ENCODE measurements at regions not wholly inside any gene's neighbourhood (a gene's known extent, or its start where the extent isn't known, plus 50 kb on each side); places are given as distances from the start of the nearest gene placed in this dataset.

GRCh38 chr1:189336115-189337100 is 1141.3 kb downstream of the BRINP3 start:
- no peak for DNase-seq (ENCODE audit: low spot score)

DNA sequence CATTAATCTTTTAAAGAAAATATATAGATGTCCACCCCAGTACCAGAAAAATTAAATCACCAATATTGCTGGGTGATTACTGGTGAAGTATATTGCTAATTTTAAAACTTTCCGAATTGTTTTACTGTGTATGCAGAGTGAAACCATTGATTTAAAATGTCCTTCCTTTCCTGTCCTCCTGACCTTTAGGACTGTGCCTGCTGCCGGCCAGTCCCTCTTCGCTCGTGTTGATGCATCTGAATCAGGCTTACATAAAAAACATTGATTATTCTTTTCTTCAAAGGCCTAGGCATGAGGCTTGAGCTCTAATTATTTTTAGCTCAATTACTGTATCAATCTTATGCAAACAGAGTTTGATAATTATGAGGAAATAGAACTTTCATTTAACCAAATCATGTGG is 1128.1 kb downstream of the BRINP3 start:
- no peak for DNase-seq (ENCODE audit: low spot score)

- no peak for DNase-seq (ENCODE audit: low spot score)
Measured at GRCh38 chr1:189350983-189351616, 1126.6 kb downstream of the BRINP3 start.

DNA sequence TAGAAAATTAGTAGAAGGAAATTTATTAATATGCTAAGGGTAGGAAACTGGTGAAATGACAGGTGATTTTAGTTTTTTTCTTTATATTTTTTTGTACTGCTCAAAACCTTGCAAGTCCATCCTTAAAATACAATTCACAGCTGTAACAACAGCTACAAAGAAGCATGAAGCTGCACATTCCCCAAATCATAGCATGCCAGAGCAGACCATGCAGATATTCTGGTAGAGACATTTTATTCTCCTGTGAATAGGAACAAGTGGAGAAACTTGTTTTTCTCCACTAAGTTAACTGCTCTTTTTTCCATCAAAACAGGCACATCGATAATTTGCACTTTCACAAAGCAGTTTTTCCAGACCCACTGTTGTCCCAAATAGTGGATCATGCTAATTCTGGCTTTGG is 1125.7 kb downstream of the BRINP3 start:
- DNase-seq (ENCODE audit: low spot score) = no peak

- no peak for DNase-seq (ENCODE audit: low spot score)
Measured at GRCh38 chr1:189356206-189356605, 1121.5 kb downstream of the BRINP3 start.

- DNase-seq (ENCODE audit: low spot score) = no peak
Measured at GRCh38 chr1:189357317-189357716, 1120.3 kb downstream of the BRINP3 start.

DNA sequence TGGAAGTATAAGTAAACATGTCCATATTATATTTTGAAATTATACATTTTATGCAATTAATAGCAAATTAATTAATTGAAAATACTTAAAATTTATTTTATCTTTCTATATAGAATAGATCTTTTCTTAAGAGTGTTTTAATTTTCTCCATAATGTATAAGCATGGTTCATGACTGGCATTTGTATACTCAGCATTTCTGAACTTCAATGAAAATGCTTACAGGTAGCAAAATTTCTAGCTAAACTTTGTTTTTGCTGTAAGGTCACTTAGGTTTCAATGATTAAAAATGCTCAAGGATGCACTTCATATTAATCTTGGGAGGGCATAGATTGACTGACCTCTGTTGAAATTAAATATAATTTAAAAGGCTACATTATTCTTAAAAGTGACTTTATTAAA is 1108.1 kb downstream of the BRINP3 start:
- DNase-seq (ENCODE audit: low spot score) = no peak

GRCh38 chr1:189374816-189375215 is 1102.8 kb downstream of the BRINP3 start:
- no peak for DNase-seq (ENCODE audit: low spot score)

- DNase-seq (ENCODE audit: low spot score) = no peak
Measured at GRCh38 chr1:189405419-189405818, 1072.2 kb downstream of the BRINP3 start.

DNA sequence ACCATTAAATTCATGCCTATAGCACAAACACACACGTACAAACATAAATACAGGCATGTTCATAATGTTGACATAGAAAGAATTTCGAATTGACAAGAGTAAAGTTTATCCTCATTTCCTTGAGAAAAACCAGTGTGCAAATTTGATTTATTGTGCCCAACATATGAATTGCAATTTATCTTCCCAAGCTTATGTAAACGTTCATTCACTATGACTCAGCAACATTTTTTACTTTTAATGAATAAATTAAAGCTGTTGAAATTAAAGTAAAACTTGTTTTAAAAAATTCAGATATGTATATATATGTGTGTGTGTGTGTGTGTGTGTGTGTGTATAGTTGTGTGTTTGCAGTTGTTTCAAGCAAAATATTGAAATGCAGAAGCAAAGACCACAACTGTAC is 1067.9 kb downstream of the BRINP3 start:
- DNase-seq (ENCODE audit: low spot score) = no peak

DNA sequence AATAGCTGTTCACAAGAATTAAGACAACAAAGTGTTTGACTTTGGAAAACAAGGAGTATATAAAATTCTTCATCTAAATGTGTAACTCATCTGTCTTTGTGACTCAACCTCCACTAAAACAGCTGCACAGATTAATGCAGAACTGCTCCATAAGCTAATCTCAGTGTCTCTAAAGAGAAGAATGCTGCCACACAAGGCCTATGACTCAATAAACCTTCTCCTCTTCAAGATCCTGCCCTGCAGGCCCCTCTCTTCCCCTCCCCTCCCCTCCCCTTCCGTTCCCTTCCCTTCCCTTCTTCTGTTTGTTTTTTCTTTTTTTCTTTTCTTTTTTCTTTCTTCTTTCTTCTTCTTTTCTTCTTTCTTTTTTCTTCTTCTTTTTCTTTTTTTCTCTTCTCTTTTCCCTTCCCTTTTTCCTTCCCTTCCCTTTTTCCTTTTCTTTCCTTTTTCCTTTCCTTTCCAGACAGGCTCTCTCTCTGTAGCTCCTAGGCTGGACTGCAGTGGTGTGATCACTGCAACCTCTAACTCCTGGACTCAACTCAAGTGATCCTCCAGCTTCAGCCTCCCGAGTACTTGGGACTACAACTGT is 1052.8 kb downstream of the BRINP3 start:
- DNase-seq (ENCODE audit: low spot score) = no peak

- peak; percentile 68 for DNase-seq (ENCODE audit: low spot score)
Measured at GRCh38 chr1:189429610-189430009, 1048.1 kb downstream of the BRINP3 start.

- no peak for DNase-seq (ENCODE audit: low spot score)
Measured at GRCh38 chr1:189431447-189431846, 1046.2 kb downstream of the BRINP3 start.

DNA sequence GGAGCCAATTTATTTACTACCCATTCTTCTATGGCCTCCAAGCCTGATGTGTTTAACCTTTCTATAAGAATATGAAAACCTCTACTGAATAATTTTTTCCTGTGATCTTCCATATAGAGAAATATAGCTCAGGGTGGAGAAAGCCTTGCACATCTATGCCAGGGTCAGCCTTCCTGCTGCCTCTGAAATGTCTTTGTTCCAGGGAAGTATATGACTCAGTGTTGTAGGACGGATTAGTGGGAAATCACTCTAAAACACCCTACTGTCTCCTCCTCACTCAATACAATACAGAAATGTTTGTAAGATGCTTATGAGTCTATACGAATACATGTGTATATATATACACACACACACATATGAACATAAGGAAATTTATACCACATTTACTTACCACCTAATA is 1044.9 kb downstream of the BRINP3 start:
- no peak for DNase-seq (ENCODE audit: low spot score)

DNA sequence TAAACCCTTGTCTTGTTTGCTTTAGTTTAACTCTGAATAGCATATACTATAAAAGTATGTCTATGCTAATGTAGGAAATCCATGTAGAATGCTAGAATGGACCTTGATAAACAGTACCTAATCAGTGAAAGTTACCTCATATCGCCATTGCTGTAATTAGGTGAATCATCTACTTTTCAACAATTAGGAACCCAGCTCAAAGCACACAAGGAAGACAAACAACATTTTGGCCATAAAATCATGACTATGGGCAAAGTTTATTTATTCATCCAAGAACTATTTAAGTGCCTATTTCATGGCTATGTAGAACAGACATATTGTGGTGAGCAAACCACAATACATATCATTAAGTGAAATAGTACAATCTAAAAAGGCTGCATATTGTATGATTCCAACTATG is 1043.2 kb downstream of the BRINP3 start:
- DNase-seq (ENCODE audit: low spot score) = no peak

DNA sequence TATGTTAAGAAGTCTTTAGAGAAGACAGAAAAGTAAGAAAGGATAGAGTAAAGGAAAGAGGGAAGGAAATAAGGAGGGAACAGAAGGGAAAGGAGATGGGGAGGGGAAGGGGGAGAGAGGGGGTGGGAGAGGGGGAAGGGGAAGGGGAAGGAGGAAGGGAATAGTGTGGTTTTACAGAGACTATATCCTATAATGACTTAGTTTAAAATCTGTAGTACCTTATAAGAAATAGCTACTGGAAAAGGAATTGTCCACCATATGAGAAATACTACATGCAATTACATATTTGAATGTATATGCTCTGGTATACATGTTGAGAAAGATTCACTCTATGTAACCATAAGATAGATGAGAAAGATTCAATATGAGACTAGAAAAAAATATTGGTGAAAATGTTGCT is 1042.3 kb downstream of the BRINP3 start:
- DNase-seq (ENCODE audit: low spot score) = no peak

GRCh38 chr1:189438808-189439207 is 1038.9 kb downstream of the BRINP3 start:
- DNase-seq (ENCODE audit: low spot score) = no peak

- no peak for DNase-seq (ENCODE audit: low spot score)
Measured at GRCh38 chr1:189463166-189463565, 1014.5 kb downstream of the BRINP3 start.

GRCh38 chr1:189496768-189497167 is 980.9 kb downstream of the BRINP3 start:
- DNase-seq (ENCODE audit: low spot score) = no peak

- DNase-seq (ENCODE audit: low spot score) = no peak
Measured at GRCh38 chr1:189499736-189500135, 977.9 kb downstream of the BRINP3 start.

DNA sequence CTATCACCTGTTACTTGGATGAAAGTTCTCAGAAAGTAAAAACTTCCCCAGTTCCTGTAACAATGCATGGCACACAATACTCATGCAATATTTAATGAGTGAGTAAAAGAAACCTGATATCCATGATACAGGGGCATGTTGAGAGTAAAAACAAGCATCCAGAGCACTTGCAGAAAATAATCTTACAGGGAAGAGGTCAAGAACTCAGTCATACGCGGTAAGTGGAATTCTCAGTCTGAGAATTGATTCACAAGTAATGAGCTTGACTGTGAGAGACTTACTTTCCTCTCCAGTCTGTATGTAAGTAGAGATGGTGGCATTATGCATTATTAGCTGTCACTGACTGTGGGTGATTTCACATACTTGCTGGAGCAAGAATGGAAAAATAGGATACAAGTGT is 976.9 kb downstream of the BRINP3 start:
- DNase-seq (ENCODE audit: low spot score) = no peak

- DNase-seq (ENCODE audit: low spot score) = no peak
Measured at GRCh38 chr1:189510827-189511226, 966.8 kb downstream of the BRINP3 start.

- DNase-seq (ENCODE audit: low spot score) = no peak
Measured at GRCh38 chr1:189513091-189513490, 964.6 kb downstream of the BRINP3 start.
